SK-N-SH (cell line): ENCODE measurements at regions not wholly inside any gene's neighbourhood (a gene's known extent, or its start where the extent isn't known, plus 50 kb on each side); places are given as distances from the start of the nearest gene placed in this dataset.

Source experiments
- FOXJ3 ChIP-seq: sonication (generic); formaldehyde crosslinking; IDR thresholded peaks from 2 replicates; pipeline ENCODE4 v1.5.1; 2020; ENCODE audit warnings: mild to moderate bottlenecking, missing genetic modification reagents
- FOXM1 ChIP-seq: IDR thresholded peaks from 2 replicates; pipeline ENCODE4 v1.4.0; 2012; ENCODE audit warnings: low read depth, mild to moderate bottlenecking
- RAD21 ChIP-seq: IDR thresholded peaks from 2 replicates; pipeline ENCODE4 v1.6.1; 2012; ENCODE audit warnings: mild to moderate bottlenecking, low read length
- RCOR1 ChIP-seq: fragments of 150-350 bp; IDR thresholded peaks from 2 replicates; pipeline ENCODE4 v1.6.1; 2017; ENCODE audit warnings: antibody characterized with exemption, low read length
- TAF1 ChIP-seq: IDR thresholded peaks from 2 replicates; pipeline ENCODE4 v1.6.1; 2012; ENCODE audit warnings: low read depth, mild to moderate bottlenecking, low read length, moderate library complexity, borderline replicate concordance
- TF ChIP-seq, protein P1 (sequence below): fragments of 200-600 bp; sonication (generic); IDR thresholded peaks from 2 replicates; pipeline ENCODE4 v1.6.1; 2017; ENCODE audit warnings: antibody characterized with exemption, mild to moderate bottlenecking, moderate library complexity

- TF ChIP-seq, protein P1, sequence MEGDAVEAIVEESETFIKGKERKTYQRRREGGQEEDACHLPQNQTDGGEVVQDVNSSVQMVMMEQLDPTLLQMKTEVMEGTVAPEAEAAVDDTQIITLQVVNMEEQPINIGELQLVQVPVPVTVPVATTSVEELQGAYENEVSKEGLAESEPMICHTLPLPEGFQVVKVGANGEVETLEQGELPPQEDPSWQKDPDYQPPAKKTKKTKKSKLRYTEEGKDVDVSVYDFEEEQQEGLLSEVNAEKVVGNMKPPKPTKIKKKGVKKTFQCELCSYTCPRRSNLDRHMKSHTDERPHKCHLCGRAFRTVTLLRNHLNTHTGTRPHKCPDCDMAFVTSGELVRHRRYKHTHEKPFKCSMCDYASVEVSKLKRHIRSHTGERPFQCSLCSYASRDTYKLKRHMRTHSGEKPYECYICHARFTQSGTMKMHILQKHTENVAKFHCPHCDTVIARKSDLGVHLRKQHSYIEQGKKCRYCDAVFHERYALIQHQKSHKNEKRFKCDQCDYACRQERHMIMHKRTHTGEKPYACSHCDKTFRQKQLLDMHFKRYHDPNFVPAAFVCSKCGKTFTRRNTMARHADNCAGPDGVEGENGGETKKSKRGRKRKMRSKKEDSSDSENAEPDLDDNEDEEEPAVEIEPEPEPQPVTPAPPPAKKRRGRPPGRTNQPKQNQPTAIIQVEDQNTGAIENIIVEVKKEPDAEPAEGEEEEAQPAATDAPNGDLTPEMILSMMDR: no peak
- TF ChIP-seq RAD21: no peak
- TF ChIP-seq RCOR1: no peak
- TF ChIP-seq FOXM1: no peak
- TF ChIP-seq TAF1: no peak
- TF ChIP-seq FOXJ3: no peak
Observed at GRCh38 chr12:87518036-87518435, 511.2 kb downstream of the C12orf50 start.
